ENCODE measurements at regions not wholly inside any gene's neighbourhood (a gene's known extent, or its start where the extent isn't known, plus 50 kb on each side); places are given as distances from the start of the nearest gene placed in this dataset.
A peak's percentile ranks its signal among the peaks of the same experiment; 100 is the strongest.

GRCh38 chr10:110418218-110418617 is 79.5 kb upstream of the DUSP5 start:
- DNase-seq (ENCODE audit: low read depth) = no peak
- H3K4me3 ChIP-seq (ENCODE audit: low read depth, low read length) = no peak overlapping the region
- TF ChIP-seq CTCF (conservative IDR thresholded peaks at IDR 0.05; ENCODE audit: low read depth, low read length) = no peak

GRCh38 chr10:110419265-110419664 is 78.4 kb upstream of the DUSP5 start:
- H3K4me3 ChIP-seq (ENCODE audit: low read depth, low read length) = no peak overlapping the region
- no peak for DNase-seq (ENCODE audit: low read depth)
- TF ChIP-seq CTCF (conservative IDR thresholded peaks at IDR 0.05; ENCODE audit: low read depth, low read length) = no peak

- DNase-seq (ENCODE audit: low read depth) = peak; percentile 54
- H3K4me3 ChIP-seq (ENCODE audit: low read depth, low read length) = no peak overlapping the region
- no peak for TF ChIP-seq CTCF (conservative IDR thresholded peaks at IDR 0.05; ENCODE audit: low read depth, low read length)
These were observed 77.1 kb upstream of the DUSP5 start for GRCh38 chr10:110420401-110421193.

GRCh38 chr10:110421512-110422138 is 76.1 kb upstream of the DUSP5 start:
- no peak for TF ChIP-seq CTCF (conservative IDR thresholded peaks at IDR 0.05; ENCODE audit: low read depth, low read length)
- no peak for DNase-seq (ENCODE audit: low read depth)
- H3K4me3 ChIP-seq (ENCODE audit: low read depth, low read length) = no peak overlapping the region

- DNase-seq (ENCODE audit: low read depth) = no peak
- H3K4me3 ChIP-seq (ENCODE audit: low read depth, low read length) = no peak overlapping the region
- no peak for TF ChIP-seq CTCF (conservative IDR thresholded peaks at IDR 0.05; ENCODE audit: low read depth, low read length)
These were observed 75.2 kb upstream of the DUSP5 start for GRCh38 chr10:110422548-110422947.

- no peak overlapping the region for H3K4me3 ChIP-seq (ENCODE audit: low read depth, low read length)
- TF ChIP-seq CTCF (conservative IDR thresholded peaks at IDR 0.05; ENCODE audit: low read depth, low read length) = no peak
- no peak for DNase-seq (ENCODE audit: low read depth)
These were observed 74.1 kb upstream of the DUSP5 start for GRCh38 chr10:110423650-110424049.

Data from choroid plexus epithelial cell (primary cell).